ENCODE measurements at regions not wholly inside any gene's neighbourhood (a gene's known extent, or its start where the extent isn't known, plus 50 kb on each side); places are given as distances from the start of the nearest gene placed in this dataset.

DNA sequence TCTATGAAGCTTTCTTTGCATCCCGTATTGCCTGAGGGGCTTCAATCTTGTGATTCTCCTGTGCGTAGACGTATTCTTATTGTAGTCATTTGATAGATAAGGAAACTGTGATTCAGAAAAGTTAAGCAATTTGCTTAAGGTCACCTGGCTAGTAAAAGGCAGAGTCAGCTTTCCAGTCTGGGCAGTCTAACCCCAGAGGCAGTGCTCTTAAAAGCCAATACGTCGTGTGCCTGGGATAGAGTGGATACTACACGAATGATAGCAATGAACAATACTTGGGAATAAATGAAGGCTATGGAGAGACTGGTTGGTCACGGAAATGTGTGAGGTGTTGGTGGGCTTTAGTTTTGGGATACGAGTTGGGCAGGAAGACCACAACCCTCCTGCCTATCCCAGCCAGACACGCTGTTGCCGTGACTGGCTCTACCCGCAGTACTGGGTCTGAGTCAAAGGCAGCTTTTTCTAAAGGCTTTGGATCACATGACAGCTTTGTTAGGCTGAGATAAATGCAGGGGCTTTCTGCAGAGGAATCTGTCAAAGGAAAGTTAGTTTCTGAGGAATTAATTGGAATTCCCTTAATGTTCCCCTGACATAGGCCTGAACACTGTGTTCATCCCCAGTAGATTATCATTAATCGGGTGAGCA, 302.6 kb downstream of the KIF4B start:
- no peak for DNase-seq (ENCODE audit: low read depth)
- TF ChIP-seq, protein P1, sequence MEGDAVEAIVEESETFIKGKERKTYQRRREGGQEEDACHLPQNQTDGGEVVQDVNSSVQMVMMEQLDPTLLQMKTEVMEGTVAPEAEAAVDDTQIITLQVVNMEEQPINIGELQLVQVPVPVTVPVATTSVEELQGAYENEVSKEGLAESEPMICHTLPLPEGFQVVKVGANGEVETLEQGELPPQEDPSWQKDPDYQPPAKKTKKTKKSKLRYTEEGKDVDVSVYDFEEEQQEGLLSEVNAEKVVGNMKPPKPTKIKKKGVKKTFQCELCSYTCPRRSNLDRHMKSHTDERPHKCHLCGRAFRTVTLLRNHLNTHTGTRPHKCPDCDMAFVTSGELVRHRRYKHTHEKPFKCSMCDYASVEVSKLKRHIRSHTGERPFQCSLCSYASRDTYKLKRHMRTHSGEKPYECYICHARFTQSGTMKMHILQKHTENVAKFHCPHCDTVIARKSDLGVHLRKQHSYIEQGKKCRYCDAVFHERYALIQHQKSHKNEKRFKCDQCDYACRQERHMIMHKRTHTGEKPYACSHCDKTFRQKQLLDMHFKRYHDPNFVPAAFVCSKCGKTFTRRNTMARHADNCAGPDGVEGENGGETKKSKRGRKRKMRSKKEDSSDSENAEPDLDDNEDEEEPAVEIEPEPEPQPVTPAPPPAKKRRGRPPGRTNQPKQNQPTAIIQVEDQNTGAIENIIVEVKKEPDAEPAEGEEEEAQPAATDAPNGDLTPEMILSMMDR (conservative IDR thresholded peaks at IDR 0.05; ENCODE audit: low read depth, low read length), result no peak

DNA sequence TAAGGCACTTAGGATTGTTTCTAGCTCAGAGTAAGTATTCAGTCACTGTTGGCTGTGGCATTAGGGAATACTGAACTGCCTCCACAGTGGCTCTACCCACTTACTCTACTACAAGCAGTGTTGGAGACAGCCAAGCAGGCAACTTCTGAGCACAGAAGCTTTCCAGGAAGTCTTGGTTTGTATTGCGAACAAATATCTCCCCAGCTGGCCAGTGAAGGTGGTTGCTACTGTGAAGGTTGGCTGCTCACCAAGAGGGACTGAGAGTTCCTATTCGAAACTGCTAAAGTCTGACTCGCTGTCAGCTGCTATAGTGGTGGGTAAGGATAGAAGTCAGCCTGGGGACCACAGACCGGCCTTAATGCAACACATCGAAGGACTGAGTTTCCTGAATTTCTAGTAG, 319.1 kb downstream of the KIF4B start:
- TF ChIP-seq, protein P1 (conservative IDR thresholded peaks at IDR 0.05; ENCODE audit: low read depth, low read length), result no peak
- DNase-seq (ENCODE audit: low read depth), result no peak
- H3K4me3 ChIP-seq (ENCODE audit: low read length), result no peak overlapping the region

More for the DNA sequence above, 302.6 kb downstream of the KIF4B start:
- H3K4me3 ChIP-seq (ENCODE audit: low read length), result no peak overlapping the region

DNA sequence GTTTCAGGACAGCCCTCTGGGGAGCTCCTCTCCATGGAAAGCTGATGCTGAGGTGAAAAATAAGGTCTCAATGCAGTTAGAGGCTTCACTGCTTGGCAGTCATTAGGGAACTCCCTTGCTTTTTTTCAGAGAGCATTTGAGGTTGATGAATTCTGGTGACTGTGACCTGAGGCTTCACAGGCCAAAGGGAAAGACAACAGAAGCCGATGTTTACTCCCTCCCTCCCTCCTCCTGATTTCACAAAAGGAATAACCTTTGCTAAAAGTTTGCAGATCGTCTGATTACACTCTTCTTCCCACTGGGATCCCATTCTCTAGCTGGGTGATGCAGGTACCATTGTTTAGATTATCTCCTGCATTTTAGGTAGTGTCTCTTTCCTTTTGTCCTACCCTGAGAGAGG, 329.4 kb downstream of the KIF4B start:
- TF ChIP-seq, protein P1 (conservative IDR thresholded peaks at IDR 0.05; ENCODE audit: low read depth, low read length), result no peak
- DNase-seq (ENCODE audit: low read depth), result no peak
- no peak overlapping the region for H3K4me3 ChIP-seq (ENCODE audit: low read length)

DNA sequence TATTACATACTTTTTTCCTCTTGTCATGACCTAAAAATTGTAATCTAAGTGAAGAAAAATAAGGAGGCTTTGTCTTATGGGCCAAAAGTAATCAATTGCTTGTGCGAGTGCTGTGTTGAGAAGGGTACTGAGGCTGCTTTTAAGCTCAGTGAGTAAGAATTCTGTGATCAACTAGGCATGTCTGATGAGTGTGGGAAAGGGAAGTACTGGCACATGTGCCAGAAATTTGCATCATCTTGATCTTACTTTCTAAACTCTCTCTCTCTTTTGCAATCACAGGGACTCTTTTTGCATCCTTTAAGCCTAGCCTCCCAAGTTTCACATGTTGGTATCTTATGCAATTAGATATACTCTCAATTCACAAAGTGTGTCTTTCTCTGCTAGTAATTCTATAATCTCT, 329.9 kb downstream of the KIF4B start:
- TF ChIP-seq, protein P1 (conservative IDR thresholded peaks at IDR 0.05; ENCODE audit: low read depth, low read length), result no peak
- H3K4me3 ChIP-seq (ENCODE audit: low read length), result no peak overlapping the region
- no peak for DNase-seq (ENCODE audit: low read depth)

DNA sequence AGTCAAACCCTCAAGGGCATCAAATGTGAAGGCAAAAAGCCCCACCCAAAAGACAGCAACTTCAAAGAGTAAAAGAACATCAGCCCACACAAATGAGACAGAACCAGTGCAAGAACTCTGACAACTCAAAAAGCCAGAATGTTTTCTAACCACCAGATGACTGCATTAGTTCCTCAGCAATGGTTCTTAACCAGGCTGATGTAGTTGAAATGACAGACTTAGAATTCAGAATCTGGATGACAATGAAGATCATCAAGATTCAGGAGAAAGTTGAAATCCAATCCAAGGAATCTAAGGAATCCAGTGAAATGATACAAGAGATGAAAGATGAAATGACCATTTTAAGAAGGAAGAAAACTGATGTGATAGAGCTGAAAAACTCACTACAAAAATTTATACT, 339.7 kb downstream of the KIF4B start:
- no peak for DNase-seq (ENCODE audit: low read depth)
- TF ChIP-seq, protein P1 (conservative IDR thresholded peaks at IDR 0.05; ENCODE audit: low read depth, low read length), result no peak
- H3K4me3 ChIP-seq (ENCODE audit: low read length), result no peak overlapping the region

DNA sequence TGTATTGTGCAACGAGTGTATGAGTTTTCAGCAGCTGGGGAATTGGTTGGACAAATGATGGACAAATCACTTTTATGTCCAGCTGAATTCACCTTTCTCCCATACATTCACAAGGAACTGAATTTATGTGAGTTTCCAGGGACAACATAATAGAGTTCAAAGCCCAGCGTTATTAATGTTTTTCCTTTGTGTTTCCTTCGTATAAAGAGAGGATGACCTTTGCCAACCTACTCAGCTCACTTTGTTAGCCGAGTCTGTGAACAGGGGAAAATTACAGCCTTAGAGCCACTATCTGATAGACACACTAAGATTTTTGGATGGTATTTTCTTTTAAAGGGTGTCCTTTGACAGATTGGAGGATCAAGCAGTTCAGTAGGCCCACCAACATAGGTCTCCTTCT, 352.5 kb downstream of the KIF4B start:
- TF ChIP-seq, protein P1 (conservative IDR thresholded peaks at IDR 0.05; ENCODE audit: low read depth, low read length), result no peak
- no peak overlapping the region for H3K4me3 ChIP-seq (ENCODE audit: low read length)
- DNase-seq (ENCODE audit: low read depth), result no peak

DNA sequence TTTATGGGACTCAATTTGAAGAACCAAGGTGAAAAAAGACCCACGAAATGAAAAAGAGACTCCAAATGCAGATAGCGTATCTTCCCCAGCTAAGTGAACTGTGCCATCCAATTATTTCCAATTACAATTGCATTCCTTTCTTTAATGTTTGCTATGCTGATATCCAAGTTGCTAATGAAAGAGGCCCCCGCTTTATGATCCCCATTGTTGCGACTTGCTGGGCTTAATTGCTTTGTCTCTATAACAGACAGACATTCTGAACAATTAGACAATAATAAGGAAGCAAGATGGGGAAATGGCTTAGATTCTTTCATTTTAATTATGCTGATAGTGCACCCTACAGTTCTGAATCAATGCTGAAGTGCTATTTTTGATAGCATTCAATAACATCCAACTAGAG, 354.3 kb downstream of the KIF4B start:
- H3K4me3 ChIP-seq (ENCODE audit: low read length), result no peak overlapping the region
- TF ChIP-seq, protein P1 (conservative IDR thresholded peaks at IDR 0.05; ENCODE audit: low read depth, low read length), result no peak
- no peak for DNase-seq (ENCODE audit: low read depth)

Measured in retinal pigment epithelial cell (primary cell).